ENCODE measurements at regions not wholly inside any gene's neighbourhood (a gene's known extent, or its start where the extent isn't known, plus 50 kb on each side); places are given as distances from the start of the nearest gene placed in this dataset.

DNA sequence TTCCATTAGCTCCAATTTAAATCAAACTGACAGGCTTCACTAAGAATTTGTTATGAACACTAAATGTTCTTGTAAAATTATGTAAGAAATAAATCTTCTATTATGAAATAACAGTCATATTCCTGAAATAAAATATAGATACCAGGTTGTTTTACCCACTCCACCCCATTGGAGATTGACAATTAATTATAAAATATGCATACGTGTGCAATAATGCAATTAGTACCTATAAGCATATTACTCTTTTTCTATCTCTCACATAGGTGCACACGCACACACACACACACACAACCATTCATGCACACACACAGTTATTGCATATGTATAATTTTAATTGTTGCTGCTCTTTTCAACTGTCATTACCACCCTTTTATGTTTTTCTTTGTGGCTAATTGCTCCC lies 395.7 kb downstream of the SLITRK5 start:
- H3K36me3 ChIP-seq (ENCODE audit: control insufficient read depth, low read length): no peaks in the 10 kb centered on the region
- no peak overlapping the region for H3K4me2 ChIP-seq (ENCODE audit: low read length)
- no peaks in the 10 kb centered on the region for H3K79me2 ChIP-seq (ENCODE audit: control insufficient read depth, low read length)
- no peaks in the 10 kb centered on the region for H3K9me2 ChIP-seq (replicated peaks; ENCODE audit: control insufficient read depth, low read length)
- H3F3A ChIP-seq (ENCODE audit: control insufficient read depth, insufficient read depth): no peaks in the 10 kb centered on the region
- H3K9me3 ChIP-seq (ENCODE audit: control insufficient read depth, insufficient read depth, low read length): no peaks in the 10 kb centered on the region
- H3K27ac ChIP-seq (ENCODE audit: low read depth, low read length): no peak overlapping the region
- TF ChIP-seq EZH2phosphoT487 (IDR thresholded peaks at IDR 0.05; ENCODE audit: borderline replicate concordance, low read length): no peak
- TF ChIP-seq, protein P1, sequence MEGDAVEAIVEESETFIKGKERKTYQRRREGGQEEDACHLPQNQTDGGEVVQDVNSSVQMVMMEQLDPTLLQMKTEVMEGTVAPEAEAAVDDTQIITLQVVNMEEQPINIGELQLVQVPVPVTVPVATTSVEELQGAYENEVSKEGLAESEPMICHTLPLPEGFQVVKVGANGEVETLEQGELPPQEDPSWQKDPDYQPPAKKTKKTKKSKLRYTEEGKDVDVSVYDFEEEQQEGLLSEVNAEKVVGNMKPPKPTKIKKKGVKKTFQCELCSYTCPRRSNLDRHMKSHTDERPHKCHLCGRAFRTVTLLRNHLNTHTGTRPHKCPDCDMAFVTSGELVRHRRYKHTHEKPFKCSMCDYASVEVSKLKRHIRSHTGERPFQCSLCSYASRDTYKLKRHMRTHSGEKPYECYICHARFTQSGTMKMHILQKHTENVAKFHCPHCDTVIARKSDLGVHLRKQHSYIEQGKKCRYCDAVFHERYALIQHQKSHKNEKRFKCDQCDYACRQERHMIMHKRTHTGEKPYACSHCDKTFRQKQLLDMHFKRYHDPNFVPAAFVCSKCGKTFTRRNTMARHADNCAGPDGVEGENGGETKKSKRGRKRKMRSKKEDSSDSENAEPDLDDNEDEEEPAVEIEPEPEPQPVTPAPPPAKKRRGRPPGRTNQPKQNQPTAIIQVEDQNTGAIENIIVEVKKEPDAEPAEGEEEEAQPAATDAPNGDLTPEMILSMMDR (IDR thresholded peaks at IDR 0.05; ENCODE audit: low read depth, low read length, poor library complexity, severe bottlenecking): no peak
- H3K4me3 ChIP-seq (ENCODE audit: low read length): no peak overlapping the region
- H3K4me1 ChIP-seq (ENCODE audit: control insufficient read depth, low read length): no peaks in the 10 kb centered on the region
- no peaks in the 10 kb centered on the region for H4K20me1 ChIP-seq (ENCODE audit: control insufficient read depth, insufficient read depth, low read depth, low read length)
- H3K27me3 ChIP-seq (ENCODE audit: control insufficient read depth, low read length): no peaks in the 10 kb centered on the region

DNA sequence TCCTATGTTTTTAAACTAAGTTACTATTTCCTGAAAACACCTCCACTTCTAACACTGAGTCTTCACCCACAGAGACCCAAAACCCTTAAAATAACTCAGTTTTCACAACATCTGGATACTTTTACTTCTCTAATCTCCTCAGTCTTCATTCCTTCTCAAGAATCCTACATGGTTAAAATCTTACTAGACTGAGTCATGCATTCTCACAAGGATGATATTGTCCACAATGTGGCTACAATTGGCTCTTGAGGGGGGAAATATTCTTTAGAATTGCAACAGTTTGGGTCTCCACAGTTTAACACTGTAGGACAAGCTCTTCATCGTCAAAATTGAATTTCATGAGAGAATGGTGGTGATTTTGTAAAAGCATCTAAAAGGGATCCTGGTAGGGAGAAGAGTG lies 397.1 kb downstream of the SLITRK5 start:
- no peak overlapping the region for H3K4me3 ChIP-seq (ENCODE audit: low read length)
- no peaks in the 10 kb centered on the region for H3K27me3 ChIP-seq (ENCODE audit: control insufficient read depth, low read length)
- no peaks in the 10 kb centered on the region for H3F3A ChIP-seq (ENCODE audit: control insufficient read depth, insufficient read depth)
- H3K9me3 ChIP-seq (ENCODE audit: control insufficient read depth, insufficient read depth, low read length): no peaks in the 10 kb centered on the region
- no peaks in the 10 kb centered on the region for H3K4me1 ChIP-seq (ENCODE audit: control insufficient read depth, low read length)
- H4K20me1 ChIP-seq (ENCODE audit: control insufficient read depth, insufficient read depth, low read depth, low read length): no peaks in the 10 kb centered on the region
- TF ChIP-seq, protein P1 (IDR thresholded peaks at IDR 0.05; ENCODE audit: low read depth, low read length, poor library complexity, severe bottlenecking): no peak
- no peak for TF ChIP-seq EZH2phosphoT487 (IDR thresholded peaks at IDR 0.05; ENCODE audit: borderline replicate concordance, low read length)
- H3K9me2 ChIP-seq (replicated peaks; ENCODE audit: control insufficient read depth, low read length): no peaks in the 10 kb centered on the region
- H3K27ac ChIP-seq (ENCODE audit: low read depth, low read length): no peak overlapping the region
- no peaks in the 10 kb centered on the region for H3K36me3 ChIP-seq (ENCODE audit: control insufficient read depth, low read length)
- H3K79me2 ChIP-seq (ENCODE audit: control insufficient read depth, low read length): no peaks in the 10 kb centered on the region
- no peak overlapping the region for H3K4me2 ChIP-seq (ENCODE audit: low read length)

DNA sequence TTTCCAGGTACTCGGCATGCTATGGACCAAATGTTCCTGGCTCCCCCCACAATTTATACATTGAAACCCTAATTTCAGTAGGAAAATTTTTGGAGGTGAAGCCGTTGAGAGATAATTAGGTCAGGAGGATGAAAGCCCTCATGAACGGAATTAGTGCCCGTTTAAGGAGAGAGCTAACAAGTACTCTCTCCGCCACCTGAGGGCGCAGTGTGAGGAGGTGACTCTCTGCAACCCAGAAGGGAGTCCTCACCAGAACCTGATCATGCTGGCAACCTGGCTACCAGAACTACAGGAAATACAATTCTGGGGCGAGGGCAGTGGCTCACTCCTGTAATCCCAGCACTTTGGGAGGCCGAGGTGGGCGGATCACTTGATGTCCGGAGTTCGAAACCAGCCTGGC lies 397.8 kb downstream of the SLITRK5 start:
- no peaks in the 10 kb centered on the region for H3K9me2 ChIP-seq (replicated peaks; ENCODE audit: control insufficient read depth, low read length)
- H3K27ac ChIP-seq (ENCODE audit: low read depth, low read length): no peak overlapping the region
- no peaks in the 10 kb centered on the region for H3K4me1 ChIP-seq (ENCODE audit: control insufficient read depth, low read length)
- H3K36me3 ChIP-seq (ENCODE audit: control insufficient read depth, low read length): no peaks in the 10 kb centered on the region
- no peak overlapping the region for H3K4me3 ChIP-seq (ENCODE audit: low read length)
- no peaks in the 10 kb centered on the region for H3K79me2 ChIP-seq (ENCODE audit: control insufficient read depth, low read length)
- H3K4me2 ChIP-seq (ENCODE audit: low read length): no peak overlapping the region
- no peaks in the 10 kb centered on the region for H3F3A ChIP-seq (ENCODE audit: control insufficient read depth, insufficient read depth)
- H4K20me1 ChIP-seq (ENCODE audit: control insufficient read depth, insufficient read depth, low read depth, low read length): no peaks in the 10 kb centered on the region
- H3K27me3 ChIP-seq (ENCODE audit: control insufficient read depth, low read length): no peaks in the 10 kb centered on the region
- H3K9me3 ChIP-seq (ENCODE audit: control insufficient read depth, insufficient read depth, low read length): no peaks in the 10 kb centered on the region
- TF ChIP-seq, protein P1 (IDR thresholded peaks at IDR 0.05; ENCODE audit: low read depth, low read length, poor library complexity, severe bottlenecking): peak; percentile 25
- TF ChIP-seq EZH2phosphoT487 (IDR thresholded peaks at IDR 0.05; ENCODE audit: borderline replicate concordance, low read length): no peak

GRCh38 chr13:88071371-88071770 lies 400.2 kb downstream of the SLITRK5 start:
- TF ChIP-seq EZH2phosphoT487 (IDR thresholded peaks at IDR 0.05; ENCODE audit: borderline replicate concordance, low read length): no peak
- TF ChIP-seq, protein P1 (IDR thresholded peaks at IDR 0.05; ENCODE audit: low read depth, low read length, poor library complexity, severe bottlenecking): no peak
- H3F3A ChIP-seq (ENCODE audit: control insufficient read depth, insufficient read depth): no peaks in the 10 kb centered on the region

More at GRCh38 chr13:88071371-88071770, 400.2 kb downstream of the SLITRK5 start:
- H3K4me2 ChIP-seq (ENCODE audit: low read length): no peak overlapping the region
- no peaks in the 10 kb centered on the region for H3K9me3 ChIP-seq (ENCODE audit: control insufficient read depth, insufficient read depth, low read length)
- no peak overlapping the region for H3K27ac ChIP-seq (ENCODE audit: low read depth, low read length)
- H3K4me3 ChIP-seq (ENCODE audit: low read length): no peak overlapping the region
- H3K4me1 ChIP-seq (ENCODE audit: control insufficient read depth, low read length): no peaks in the 10 kb centered on the region
- no peaks in the 10 kb centered on the region for H3K9me2 ChIP-seq (replicated peaks; ENCODE audit: control insufficient read depth, low read length)
- H3K36me3 ChIP-seq (ENCODE audit: control insufficient read depth, low read length): no peaks in the 10 kb centered on the region
- H4K20me1 ChIP-seq (ENCODE audit: control insufficient read depth, insufficient read depth, low read depth, low read length): no peaks in the 10 kb centered on the region
- no peaks in the 10 kb centered on the region for H3K79me2 ChIP-seq (ENCODE audit: control insufficient read depth, low read length)
- H3K27me3 ChIP-seq (ENCODE audit: control insufficient read depth, low read length): no peaks in the 10 kb centered on the region
